ENCODE measurements at regions not wholly inside any gene's neighbourhood (a gene's known extent, or its start where the extent isn't known, plus 50 kb on each side); places are given as distances from the start of the nearest gene placed in this dataset.

GRCh38 chr14:101411779-101412178 is 149.5 kb upstream of the DIO3 start:
- TF ChIP-seq POLR2AphosphoS5 (IDR thresholded peaks at IDR 0.05; ENCODE audit: low read depth, low read length) (no peak), REST (IDR thresholded peaks at IDR 0.05; ENCODE audit: insufficient read depth in 1 of 2, low read depth in 2 of 2, low read length in 2 of 2) (no peak), TAF1 (IDR thresholded peaks at IDR 0.05; ENCODE audit: borderline replicate concordance, insufficient read depth, low read length) (no peak), SIN3A (IDR thresholded peaks at IDR 0.05; ENCODE audit: borderline replicate concordance, insufficient read depth, low read length) (no peak), FOXP2 (optimal IDR thresholded peaks at IDR 0.05; ENCODE audit: borderline replicate concordance, extremely low read depth, extremely low read length, insufficient read depth) (no peak)

All from PFSK-1 (cell line).